ENCODE measurements at regions not wholly inside any gene's neighbourhood (a gene's known extent, or its start where the extent isn't known, plus 50 kb on each side); places are given as distances from the start of the nearest gene placed in this dataset.

GRCh38 chr9:90368928-90369327 is 273.7 kb downstream of the DIRAS2 start:
- no peak for DNase-seq

- DNase-seq: no peak
Measured at GRCh38 chr9:90379771-90380170, 262.9 kb downstream of the DIRAS2 start.

GRCh38 chr9:90385146-90385545 is 257.5 kb downstream of the DIRAS2 start:
- DNase-seq: no peak

GRCh38 chr9:90393365-90394152 is 249.1 kb downstream of the DIRAS2 start:
- DNase-seq: no peak

GRCh38 chr9:90394871-90395270 is 247.8 kb downstream of the DIRAS2 start:
- DNase-seq: no peak

GRCh38 chr9:90400091-90400490 is 242.5 kb downstream of the DIRAS2 start:
- no peak for DNase-seq

GRCh38 chr9:90408659-90409058 is 234.0 kb downstream of the DIRAS2 start:
- DNase-seq: no peak

- DNase-seq: no peak
Measured at GRCh38 chr9:90419221-90419851, 223.3 kb downstream of the DIRAS2 start.

GRCh38 chr9:90420211-90420610 is 222.4 kb downstream of the DIRAS2 start:
- no peak for DNase-seq

GRCh38 chr9:90420768-90421513 is 221.7 kb downstream of the DIRAS2 start:
- no peak for DNase-seq

GRCh38 chr9:90421786-90422185 is 220.8 kb downstream of the DIRAS2 start:
- DNase-seq: no peak

- no peak for DNase-seq
Measured at GRCh38 chr9:90423661-90424193, 218.9 kb downstream of the DIRAS2 start.

- DNase-seq: no peak
Measured at GRCh38 chr9:90428517-90428916, 214.1 kb downstream of the DIRAS2 start.

GRCh38 chr9:90432951-90433350 is 209.7 kb downstream of the DIRAS2 start:
- DNase-seq: no peak

GRCh38 chr9:90433398-90433941 is 209.2 kb downstream of the DIRAS2 start:
- DNase-seq: no peak

- no peak for DNase-seq
Measured at GRCh38 chr9:90441814-90442213, 200.8 kb downstream of the DIRAS2 start.

- DNase-seq: no peak
Measured at GRCh38 chr9:90442723-90443122, 199.9 kb downstream of the DIRAS2 start.

- no peak for DNase-seq
Measured at GRCh38 chr9:90444609-90445204, 197.9 kb downstream of the DIRAS2 start.

GRCh38 chr9:90445391-90445790 is 197.2 kb downstream of the DIRAS2 start:
- DNase-seq: no peak

- no peak for DNase-seq
Measured at GRCh38 chr9:90446200-90446948, 196.2 kb downstream of the DIRAS2 start.

- no peak for DNase-seq
Measured at GRCh38 chr9:90447773-90448172, 194.9 kb downstream of the DIRAS2 start.
